ENCODE measurements at regions not wholly inside any gene's neighbourhood (a gene's known extent, or its start where the extent isn't known, plus 50 kb on each side); places are given as distances from the start of the nearest gene placed in this dataset.

DNA sequence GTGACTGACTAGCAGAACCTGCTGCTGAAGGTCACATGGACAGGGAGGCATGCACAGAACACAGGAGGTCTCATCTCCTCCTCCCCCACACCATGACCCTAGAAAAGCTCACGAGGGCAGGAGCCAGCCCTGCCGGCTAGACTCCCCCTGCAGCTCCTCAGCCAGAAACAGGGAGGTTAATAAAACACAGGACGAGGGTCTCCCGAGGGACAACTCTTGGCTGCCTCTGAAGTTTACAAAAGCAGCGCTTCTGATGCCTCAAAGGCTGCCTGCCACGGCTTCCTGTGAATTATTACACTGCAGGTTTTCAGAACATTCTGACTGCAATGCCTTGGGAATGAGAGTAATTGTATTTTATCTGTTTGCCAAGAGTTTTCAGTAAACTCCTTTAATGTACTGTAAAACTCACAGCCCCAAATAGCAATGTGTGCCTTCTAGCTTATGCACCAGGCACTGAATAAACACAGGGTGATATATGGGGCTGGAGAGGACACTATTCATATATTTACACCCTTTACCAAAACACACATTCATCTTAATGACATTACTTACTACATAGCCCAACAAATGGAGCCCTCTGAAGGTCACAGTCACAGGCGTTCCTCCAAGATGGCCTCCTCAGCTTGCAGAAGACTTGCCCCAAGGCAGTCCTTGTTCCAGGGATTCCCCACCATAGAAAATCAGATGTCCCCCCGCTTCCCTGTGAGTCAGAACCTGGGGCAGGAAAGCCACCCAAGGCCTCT, 83.7 kb downstream of the C5orf15 start:
- TF ChIP-seq, protein P1, sequence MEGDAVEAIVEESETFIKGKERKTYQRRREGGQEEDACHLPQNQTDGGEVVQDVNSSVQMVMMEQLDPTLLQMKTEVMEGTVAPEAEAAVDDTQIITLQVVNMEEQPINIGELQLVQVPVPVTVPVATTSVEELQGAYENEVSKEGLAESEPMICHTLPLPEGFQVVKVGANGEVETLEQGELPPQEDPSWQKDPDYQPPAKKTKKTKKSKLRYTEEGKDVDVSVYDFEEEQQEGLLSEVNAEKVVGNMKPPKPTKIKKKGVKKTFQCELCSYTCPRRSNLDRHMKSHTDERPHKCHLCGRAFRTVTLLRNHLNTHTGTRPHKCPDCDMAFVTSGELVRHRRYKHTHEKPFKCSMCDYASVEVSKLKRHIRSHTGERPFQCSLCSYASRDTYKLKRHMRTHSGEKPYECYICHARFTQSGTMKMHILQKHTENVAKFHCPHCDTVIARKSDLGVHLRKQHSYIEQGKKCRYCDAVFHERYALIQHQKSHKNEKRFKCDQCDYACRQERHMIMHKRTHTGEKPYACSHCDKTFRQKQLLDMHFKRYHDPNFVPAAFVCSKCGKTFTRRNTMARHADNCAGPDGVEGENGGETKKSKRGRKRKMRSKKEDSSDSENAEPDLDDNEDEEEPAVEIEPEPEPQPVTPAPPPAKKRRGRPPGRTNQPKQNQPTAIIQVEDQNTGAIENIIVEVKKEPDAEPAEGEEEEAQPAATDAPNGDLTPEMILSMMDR (optimal IDR thresholded peaks at IDR 0.05 in 1 of 3, IDR thresholded peaks at IDR 0.05 in 1 of 3, conservative IDR thresholded peaks at IDR 0.05 in 1 of 3; ENCODE audit: extremely low read depth in 1 of 3, insufficient read depth in 2 of 3, low read length in 3 of 3) = no peak
- no peak for TF ChIP-seq EZH2 (IDR thresholded peaks at IDR 0.05; ENCODE audit: low read length)
